ENCODE measurements at regions not wholly inside any gene's neighbourhood (a gene's known extent, or its start where the extent isn't known, plus 50 kb on each side); places are given as distances from the start of the nearest gene placed in this dataset.

GRCh38 chr7:10721289-10721688 is 252.4 kb upstream of the PHF14 start:
- no peak overlapping the region for H2AFZ ChIP-seq (replicated peaks)
- Mint-ChIP-seq H3K27me3 (ENCODE audit: insufficient read depth, low read depth) (no peaks in the 10 kb centered on the region), H3K4me1 (peaks cover 8% of the 10 kb centered on the region), H3K9me3 (no peaks in the 10 kb centered on the region), H3K36me3 (no peaks in the 10 kb centered on the region), H3K4me3 (no peak overlapping the region), H3K27ac (no peak overlapping the region)
- no peaks in the 10 kb centered on the region for H3K79me2 ChIP-seq (ENCODE audit: low read depth)
- DNase-seq (ENCODE audit: low spot score): no peak
- H3K9ac ChIP-seq: no peak overlapping the region
- H3K4me1 ChIP-seq: peaks cover 7% of the 10 kb centered on the region
- no peaks in the 10 kb centered on the region for H3K36me3 ChIP-seq
- no peaks in the 10 kb centered on the region for H4K20me1 ChIP-seq (ENCODE audit: low read depth)
- H3F3A ChIP-seq (ENCODE audit: low read depth): no peaks in the 10 kb centered on the region
- H3K4me3 ChIP-seq: no peak overlapping the region
- TF ChIP-seq CTCF (IDR thresholded peaks at IDR 0.05): no peak
- TF ChIP-seq EZH2 (IDR thresholded peaks at IDR 0.05): no peak
- no peak for TF ChIP-seq EZH2phosphoT487 (IDR thresholded peaks at IDR 0.05)
- H3K4me2 ChIP-seq: no peak overlapping the region
- no peaks in the 10 kb centered on the region for H3K9me3 ChIP-seq (ENCODE audit: low read depth)
- no peak overlapping the region for H3K27ac ChIP-seq
- no peaks in the 10 kb centered on the region for H3K27me3 ChIP-seq

- TF ChIP-seq EZH2 (IDR thresholded peaks at IDR 0.05) (no peak), CTCF (IDR thresholded peaks at IDR 0.05) (no peak)
- no peaks in the 10 kb centered on the region for H3K27me3 ChIP-seq
- Mint-ChIP-seq H3K9me3 (no peaks in the 10 kb centered on the region), H3K4me1 (peaks cover 8% of the 10 kb centered on the region), H3K4me3 (no peak overlapping the region), H3K27me3 (ENCODE audit: insufficient read depth, low read depth) (no peaks in the 10 kb centered on the region), H3K27ac (no peak overlapping the region), H3K36me3 (no peaks in the 10 kb centered on the region)
- H3K27ac ChIP-seq: no peak overlapping the region
- H3K79me2 ChIP-seq (ENCODE audit: low read depth): no peaks in the 10 kb centered on the region
- no peak overlapping the region for H3K4me3 ChIP-seq
- H3K9ac ChIP-seq: no peak overlapping the region
- no peak overlapping the region for H3K4me2 ChIP-seq
- H4K20me1 ChIP-seq (ENCODE audit: low read depth): no peaks in the 10 kb centered on the region
- H3K9me3 ChIP-seq (ENCODE audit: low read depth): no peaks in the 10 kb centered on the region
- no peaks in the 10 kb centered on the region for H3F3A ChIP-seq (ENCODE audit: low read depth)
- no peaks in the 10 kb centered on the region for H3K36me3 ChIP-seq
- DNase-seq (ENCODE audit: low spot score): no peak
- H2AFZ ChIP-seq (replicated peaks): no peak overlapping the region
- peaks cover 7% of the 10 kb centered on the region for H3K4me1 ChIP-seq
Measured at GRCh38 chr7:10723832-10724231, 249.8 kb upstream of the PHF14 start.

- Histone ChIP-seq H3K4me1 (peaks cover 7% of the 10 kb centered on the region), H3K36me3 (no peaks in the 10 kb centered on the region), H3K4me2 (no peak overlapping the region), H3K4me3 (no peak overlapping the region), H3K27ac (no peak overlapping the region), H3K9ac (no peak overlapping the region), H3K9me3 (ENCODE audit: low read depth) (no peaks in the 10 kb centered on the region), H3F3A (ENCODE audit: low read depth) (no peaks in the 10 kb centered on the region), H4K20me1 (ENCODE audit: low read depth) (no peaks in the 10 kb centered on the region), H2AFZ (replicated peaks) (no peak overlapping the region), H3K79me2 (ENCODE audit: low read depth) (no peaks in the 10 kb centered on the region), H3K27me3 (no peaks in the 10 kb centered on the region)
- TF ChIP-seq CTCF (IDR thresholded peaks at IDR 0.05) (no peak), EZH2 (IDR thresholded peaks at IDR 0.05) (no peak), EZH2phosphoT487 (IDR thresholded peaks at IDR 0.05) (no peak)
- no peak for DNase-seq (ENCODE audit: low spot score)
- no peak overlapping the region for H3K27ac Mint-ChIP-seq
- peaks cover 8% of the 10 kb centered on the region for H3K4me1 Mint-ChIP-seq
- no peaks in the 10 kb centered on the region for H3K9me3 Mint-ChIP-seq
- no peaks in the 10 kb centered on the region for H3K36me3 Mint-ChIP-seq
- H3K27me3 Mint-ChIP-seq (ENCODE audit: insufficient read depth, low read depth): no peaks in the 10 kb centered on the region
- H3K4me3 Mint-ChIP-seq: no peak overlapping the region
Measured at GRCh38 chr7:10724449-10724848, 249.2 kb upstream of the PHF14 start.

- Histone ChIP-seq H3K79me2 (ENCODE audit: low read depth) (no peaks in the 10 kb centered on the region), H3K9me3 (ENCODE audit: low read depth) (no peaks in the 10 kb centered on the region), H3K9ac (no peak overlapping the region), H3K4me2 (no peak overlapping the region), H3K27ac (no peak overlapping the region), H3K4me3 (no peak overlapping the region), H3K36me3 (no peaks in the 10 kb centered on the region), H2AFZ (replicated peaks) (no peak overlapping the region), H3K27me3 (no peaks in the 10 kb centered on the region), H3K4me1 (peaks cover 4% of the 10 kb centered on the region), H3F3A (ENCODE audit: low read depth) (no peaks in the 10 kb centered on the region), H4K20me1 (ENCODE audit: low read depth) (no peaks in the 10 kb centered on the region)
- H3K36me3 Mint-ChIP-seq: no peaks in the 10 kb centered on the region
- TF ChIP-seq CTCF (IDR thresholded peaks at IDR 0.05) (no peak), EZH2phosphoT487 (IDR thresholded peaks at IDR 0.05) (no peak), EZH2 (IDR thresholded peaks at IDR 0.05) (no peak)
- H3K4me1 Mint-ChIP-seq: peaks cover 7% of the 10 kb centered on the region
- no peaks in the 10 kb centered on the region for H3K27me3 Mint-ChIP-seq (ENCODE audit: insufficient read depth, low read depth)
- no peak for DNase-seq (ENCODE audit: low spot score)
- no peak overlapping the region for H3K27ac Mint-ChIP-seq
- H3K4me3 Mint-ChIP-seq: no peak overlapping the region
- no peaks in the 10 kb centered on the region for H3K9me3 Mint-ChIP-seq
Measured at GRCh38 chr7:10727636-10728035, 246.0 kb upstream of the PHF14 start.
